Tibial nerve (tissue), 4 donors: ENCODE measurements at regions not wholly inside any gene's neighbourhood (a gene's known extent, or its start where the extent isn't known, plus 50 kb on each side); places are given as distances from the start of the nearest gene placed in this dataset.

ENCODE experiments used
- DNase-seq, 2 donors: peaks; one replicate each; pipeline ENCODE4 v3.0.0-alpha.2; 2019; ENCODE audit warnings: low spot score in 2 of 2
- H3K27ac ChIP-seq, 4 donors: fragments of 200-600 bp; sonication (generic) in 3 of 4; one replicate each; pipeline ENCODE4 v1.5.1; 2017 to 2019; ENCODE audit warnings: mild to moderate bottlenecking in 1 of 4
- H3K27me3 ChIP-seq, 2 donors: fragments of 200-600 bp; sonication (generic) in 1 of 2; one replicate each; pipeline versions ENCODE4 v1.5.1 to v1.6.0; 2017 to 2019
- H3K36me3 ChIP-seq, 3 donors: fragments of 200-600 bp; sonication (generic); one replicate each; pipeline ENCODE4 v1.5.1; 2018 to 2019
- H3K4me1 ChIP-seq, 4 donors: fragments of 200-600 bp; sonication (generic) in 3 of 4; one replicate each; pipeline ENCODE4 v1.5.1; 2017 to 2019
- H3K4me3 ChIP-seq, 4 donors: fragments of 200-600 bp; sonication (generic) in 3 of 4; one replicate each; pipeline ENCODE4 v1.5.1; 2017 to 2019; ENCODE audit warnings: mild to moderate bottlenecking in 1 of 4, moderate library complexity in 1 of 4
- H3K9me3 ChIP-seq, 4 donors: fragments of 200-600 bp; sonication (generic) in 3 of 4; one replicate each; pipeline ENCODE4 v1.5.1; 2017 to 2019
- CTCF ChIP-seq, 5 experiments: fragments of 200-600 bp in 3 of 5; fragments of 450-650 bp in 2 of 5; sonication (generic) in 3 of 5; IDR thresholded peaks; one replicate each; pipeline ENCODE4 v1.5.1; 2016 to 2019; ENCODE audit warnings: antibody characterized with exemption in 5 of 5, mild to moderate bottlenecking in 3 of 5, moderate library complexity in 2 of 5
- EP300 ChIP-seq, 2 donors: sonication (generic); formaldehyde crosslinking; IDR thresholded peaks; one replicate each; pipeline ENCODE4 v1.6.1; 2017; ENCODE audit warnings: antibody characterized with exemption in 2 of 2, mild to moderate bottlenecking in 1 of 2
- POLR2A ChIP-seq, 2 donors: fragments of 450-650 bp; IDR thresholded peaks; one replicate each; pipeline ENCODE4 v1.6.1; 2017; ENCODE audit warnings: antibody characterized with exemption in 2 of 2, mild to moderate bottlenecking in 2 of 2, moderate library complexity in 2 of 2
- WGBS, 2 donors: methylation state at CpG; one replicate each; pipeline ENCODE4 v1.1.5; 2018; 5-methylcytosine and 5-hydroxymethylcytosine counted together

- DNase-seq, result no peak
- 90 to 91% methylated on average over 8 of the region's 8 CpGs for WGBS, 2 donors
- H3K27me3 ChIP-seq, result peaks cover 0 to 2% of the 10 kb centered on the region in 2 donors
- H3K9me3 ChIP-seq, result peaks cover 0 to 2% (median under 1%) of the 10 kb centered on the region in 4 donors
- TF ChIP-seq POLR2A (IDR thresholded peaks at IDR 0.05) (no peak), CTCF (IDR thresholded peaks at IDR 0.05) (no peak), EP300 (IDR thresholded peaks at IDR 0.05) (no peak)
- no peaks in the 10 kb centered on the region for H3K4me1 ChIP-seq
- no peak overlapping the region for H3K27ac ChIP-seq
- H3K4me3 ChIP-seq, result no peak overlapping the region
- no peaks in the 10 kb centered on the region for H3K36me3 ChIP-seq
These were observed 191.6 kb downstream of the DICER1 start for GRCh38 chr14:94965551-94966313.

GRCh38 chr14:94964931-94965330 is 192.4 kb downstream of the DICER1 start:
- no peaks in the 10 kb centered on the region for H3K9me3 ChIP-seq
- peaks cover 0 to 7% (median 0%) of the 10 kb centered on the region in 4 donors for H3K4me1 ChIP-seq
- TF ChIP-seq CTCF (IDR thresholded peaks at IDR 0.05) (no peak), EP300 (IDR thresholded peaks at IDR 0.05) (no peak), POLR2A (IDR thresholded peaks at IDR 0.05) (no peak)
- H3K27me3 ChIP-seq, result peaks cover 0 to 4% of the 10 kb centered on the region in 2 donors
- no peak overlapping the region for H3K27ac ChIP-seq
- DNase-seq, result no peak
- no peaks in the 10 kb centered on the region for H3K36me3 ChIP-seq
- WGBS, 2 donors, result 74 to 79% methylated on average over 7 of the region's 7 CpGs
- H3K4me3 ChIP-seq, result no peak overlapping the region

GRCh38 chr14:94964181-94964580 is 193.1 kb downstream of the DICER1 start:
- Histone ChIP-seq H3K4me1 (peaks cover 0 to 8% (median 0%) of the 10 kb centered on the region in 4 donors), H3K27me3 (peaks cover 0 to 4% of the 10 kb centered on the region in 2 donors), H3K9me3 (no peaks in the 10 kb centered on the region), H3K27ac (no peak overlapping the region), H3K4me3 (no peak overlapping the region), H3K36me3 (no peaks in the 10 kb centered on the region)
- 89 to 98% methylated on average over 2 to 3 of the region's 3 CpGs for WGBS, 2 donors
- DNase-seq, result no peak
- no peak for TF ChIP-seq CTCF (IDR thresholded peaks at IDR 0.05)
- no peak for TF ChIP-seq EP300 (IDR thresholded peaks at IDR 0.05)
- no peak for TF ChIP-seq POLR2A (IDR thresholded peaks at IDR 0.05)

GRCh38 chr14:94963051-94963450 is 193.1 kb upstream of the GSC start:
- peaks cover 0 to 4% of the 10 kb centered on the region in 2 donors for H3K27me3 ChIP-seq
- whole genome bisulfite sequencing, 2 donors, result 85 to 88% methylated on average over 8 of the region's 8 CpGs
- H3K9me3 ChIP-seq, result no peaks in the 10 kb centered on the region
- H3K4me3 ChIP-seq, result no peak overlapping the region
- no peak overlapping the region for H3K27ac ChIP-seq
- peaks cover 0 to 8% (median 0%) of the 10 kb centered on the region in 4 donors for H3K4me1 ChIP-seq
- H3K36me3 ChIP-seq, result no peaks in the 10 kb centered on the region
- TF ChIP-seq EP300 (IDR thresholded peaks at IDR 0.05), result no peak
- DNase-seq, result no peak

- WGBS, 2 donors, result 66 to 70% methylated on average over 6 to 7 of the region's 7 CpGs
- no peak for TF ChIP-seq EP300 (IDR thresholded peaks at IDR 0.05)
- TF ChIP-seq POLR2A (IDR thresholded peaks at IDR 0.05), result no peak
- TF ChIP-seq CTCF (IDR thresholded peaks at IDR 0.05), result no peak
- DNase-seq, result no peak
These were observed 192.3 kb upstream of the GSC start for GRCh38 chr14:94962166-94962575.

More at GRCh38 chr14:94962166-94962575, 192.3 kb upstream of the GSC start:
- Histone ChIP-seq H3K4me3 (no peak overlapping the region), H3K27me3 (peaks cover 0 to 4% of the 10 kb centered on the region in 2 donors), H3K4me1 (peaks cover 0 to 8% (median 0%) of the 10 kb centered on the region in 4 donors), H3K27ac (no peak overlapping the region), H3K36me3 (no peaks in the 10 kb centered on the region), H3K9me3 (no peaks in the 10 kb centered on the region)
